GM12873 (cell line): ENCODE measurements at regions not wholly inside any gene's neighbourhood (a gene's known extent, or its start where the extent isn't known, plus 50 kb on each side); places are given as distances from the start of the nearest gene placed in this dataset.

ENCODE experiments used
- TF ChIP-seq, protein P1 (sequence below): IDR thresholded peaks from 2 replicates; pipeline ENCODE4 v1.5.1; 2012; ENCODE audit warnings: low read depth, mild to moderate bottlenecking, moderate library complexity, low read length, control low read depth; ENCODE audit not compliant: insufficient read depth; ENCODE audit errors: missing control alignments

DNA sequence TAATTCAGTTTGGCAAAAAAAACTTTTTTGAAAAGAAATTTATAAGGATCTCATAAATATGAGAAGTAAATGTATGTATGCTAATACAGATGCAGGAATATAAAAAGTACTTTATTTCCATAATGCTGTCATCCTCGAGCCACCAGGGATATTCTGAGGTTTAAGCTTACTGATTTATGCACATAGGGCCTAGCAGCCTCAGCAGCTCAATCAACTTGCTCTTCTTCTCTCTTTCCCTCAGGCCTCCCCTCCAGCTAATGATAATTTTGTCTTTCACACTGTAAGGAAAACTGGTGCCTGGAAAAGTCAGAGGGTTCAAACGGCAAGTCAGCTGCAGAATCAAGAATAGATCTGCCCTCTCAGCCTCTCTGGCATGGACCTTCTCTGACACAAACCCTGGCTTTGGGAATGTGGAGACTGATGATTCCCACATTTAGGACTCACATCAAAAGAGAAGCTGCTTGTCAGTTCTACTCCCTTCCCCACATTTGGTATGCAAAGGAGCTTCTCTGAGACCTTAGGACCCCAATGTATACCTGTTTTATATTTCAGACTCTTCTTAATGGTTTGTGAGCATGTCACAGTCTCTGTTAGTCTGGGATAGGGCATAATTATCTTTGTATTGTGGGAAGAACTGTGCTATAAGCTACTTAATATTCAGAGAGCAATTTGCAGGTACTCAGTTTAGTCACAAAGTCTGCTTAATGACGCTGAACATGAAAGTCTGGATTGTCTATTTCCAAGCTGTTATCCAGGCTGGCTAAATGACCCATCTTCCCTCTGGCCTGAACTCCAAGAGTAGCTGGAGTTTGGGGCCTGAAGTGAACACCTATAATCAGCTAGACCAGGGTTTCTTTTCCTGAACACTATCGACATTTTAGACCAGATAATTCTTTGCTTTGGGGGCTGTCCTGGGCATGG, 52.1 kb upstream of the DIPK1A start:
- TF ChIP-seq, protein P1, sequence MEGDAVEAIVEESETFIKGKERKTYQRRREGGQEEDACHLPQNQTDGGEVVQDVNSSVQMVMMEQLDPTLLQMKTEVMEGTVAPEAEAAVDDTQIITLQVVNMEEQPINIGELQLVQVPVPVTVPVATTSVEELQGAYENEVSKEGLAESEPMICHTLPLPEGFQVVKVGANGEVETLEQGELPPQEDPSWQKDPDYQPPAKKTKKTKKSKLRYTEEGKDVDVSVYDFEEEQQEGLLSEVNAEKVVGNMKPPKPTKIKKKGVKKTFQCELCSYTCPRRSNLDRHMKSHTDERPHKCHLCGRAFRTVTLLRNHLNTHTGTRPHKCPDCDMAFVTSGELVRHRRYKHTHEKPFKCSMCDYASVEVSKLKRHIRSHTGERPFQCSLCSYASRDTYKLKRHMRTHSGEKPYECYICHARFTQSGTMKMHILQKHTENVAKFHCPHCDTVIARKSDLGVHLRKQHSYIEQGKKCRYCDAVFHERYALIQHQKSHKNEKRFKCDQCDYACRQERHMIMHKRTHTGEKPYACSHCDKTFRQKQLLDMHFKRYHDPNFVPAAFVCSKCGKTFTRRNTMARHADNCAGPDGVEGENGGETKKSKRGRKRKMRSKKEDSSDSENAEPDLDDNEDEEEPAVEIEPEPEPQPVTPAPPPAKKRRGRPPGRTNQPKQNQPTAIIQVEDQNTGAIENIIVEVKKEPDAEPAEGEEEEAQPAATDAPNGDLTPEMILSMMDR: no peak

DNA sequence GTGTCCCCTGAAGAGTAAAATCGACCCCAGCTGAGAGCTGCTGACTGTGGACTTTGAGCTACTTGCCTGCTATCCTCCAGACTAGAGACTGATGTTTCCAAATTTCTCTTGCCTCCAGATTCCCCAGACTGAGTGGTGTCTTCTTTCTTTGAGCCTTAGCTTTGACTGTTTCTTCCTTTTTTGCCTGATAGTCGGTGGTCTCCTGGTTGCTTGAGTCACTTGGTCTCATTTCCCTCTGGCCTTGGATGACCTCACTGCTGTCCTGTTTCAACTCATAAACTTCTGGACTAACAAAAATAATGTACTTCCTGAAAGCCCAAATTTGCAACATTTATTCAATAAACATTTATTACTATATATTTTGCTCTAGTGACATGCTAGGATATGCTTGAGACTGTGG, 52.9 kb upstream of the DIPK1A start:
- TF ChIP-seq, protein P1: no peak

DNA sequence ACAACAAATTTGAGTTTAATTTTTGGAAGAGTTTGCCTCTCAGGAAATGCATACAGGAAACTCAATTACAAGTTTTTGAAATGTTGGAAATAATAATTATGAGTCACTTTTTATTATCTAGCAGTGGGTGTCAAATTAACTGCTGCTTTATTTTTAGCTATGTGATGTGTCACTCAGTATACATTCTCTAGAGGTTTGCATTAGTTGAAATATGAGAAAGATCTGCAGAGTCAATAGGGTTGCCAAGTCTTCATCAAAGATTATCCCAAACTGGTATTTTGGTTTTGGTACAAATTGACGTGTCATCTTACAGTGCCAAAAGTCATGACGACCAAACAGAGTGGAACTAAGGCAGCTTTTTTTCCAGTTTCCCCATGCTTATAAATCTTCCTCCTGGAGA, 54.3 kb upstream of the DIPK1A start:
- TF ChIP-seq, protein P1: no peak

DNA sequence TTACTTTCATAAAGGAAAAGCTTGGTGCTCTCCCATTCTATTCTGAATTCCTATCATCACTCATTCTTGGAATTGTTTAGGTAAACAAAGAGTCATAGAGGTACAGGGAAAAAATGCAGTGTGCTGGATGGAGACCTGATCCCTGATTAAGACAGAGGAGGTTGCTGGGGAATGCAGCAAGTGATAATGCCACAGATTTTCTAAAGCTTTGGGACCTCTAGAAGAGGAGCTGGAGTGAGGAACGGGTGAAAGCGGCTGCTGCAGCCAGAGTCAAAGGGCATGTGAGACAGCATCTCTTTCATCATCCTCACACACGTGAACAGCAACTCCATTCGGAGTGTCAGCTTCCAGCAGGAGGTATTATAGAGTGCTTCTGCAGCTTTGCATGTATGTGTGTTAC, 54.9 kb upstream of the DIPK1A start:
- TF ChIP-seq, protein P1: no peak

DNA sequence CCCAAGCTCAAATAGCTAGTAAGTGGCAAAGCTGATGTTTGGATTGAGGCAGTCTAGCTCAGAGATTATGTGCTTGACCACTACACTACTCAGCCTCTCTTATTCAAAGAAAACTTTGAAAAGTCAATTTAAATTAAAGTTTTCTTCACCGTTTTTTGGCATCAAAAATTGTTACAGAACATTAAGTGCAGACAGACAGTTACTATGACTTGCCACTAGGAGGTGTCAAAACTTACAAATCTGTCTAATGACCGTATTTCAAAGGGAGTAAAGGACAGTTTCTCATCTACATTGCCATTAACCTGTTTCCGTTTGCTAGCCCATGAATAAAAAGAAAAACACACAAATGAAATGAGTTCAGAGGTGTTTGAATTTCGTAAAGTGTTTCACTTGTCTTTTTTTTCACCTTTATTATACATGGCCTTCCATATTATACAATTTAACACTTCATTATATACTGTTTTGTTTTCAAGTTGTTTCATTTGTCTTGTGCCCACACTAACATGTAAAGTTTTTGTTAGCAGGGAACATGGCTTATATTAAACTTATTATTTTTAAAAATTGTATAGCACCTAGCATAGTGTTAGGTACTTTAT, 57.4 kb upstream of the MTF2 start:
- TF ChIP-seq, protein P1: peak; percentile 81

DNA sequence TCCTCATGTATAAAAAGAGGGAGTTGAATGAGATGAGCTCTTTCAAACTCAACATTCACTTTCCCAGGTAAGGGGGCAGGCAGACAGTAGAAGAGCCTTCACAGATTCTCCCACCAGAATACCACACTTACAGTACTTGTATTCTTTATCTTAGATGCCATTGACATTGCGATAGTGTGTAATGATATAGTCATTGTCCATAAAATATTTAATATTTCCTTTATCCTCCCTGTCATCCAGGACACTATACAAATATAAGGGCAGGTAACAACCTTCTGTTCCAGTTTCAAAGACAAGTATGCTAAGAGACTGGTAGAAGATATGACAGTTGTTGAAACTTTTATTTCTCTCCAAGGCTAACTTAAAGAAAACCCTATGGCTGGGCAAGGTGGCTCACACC, 56.5 kb upstream of the MTF2 start:
- TF ChIP-seq, protein P1: no peak

DNA sequence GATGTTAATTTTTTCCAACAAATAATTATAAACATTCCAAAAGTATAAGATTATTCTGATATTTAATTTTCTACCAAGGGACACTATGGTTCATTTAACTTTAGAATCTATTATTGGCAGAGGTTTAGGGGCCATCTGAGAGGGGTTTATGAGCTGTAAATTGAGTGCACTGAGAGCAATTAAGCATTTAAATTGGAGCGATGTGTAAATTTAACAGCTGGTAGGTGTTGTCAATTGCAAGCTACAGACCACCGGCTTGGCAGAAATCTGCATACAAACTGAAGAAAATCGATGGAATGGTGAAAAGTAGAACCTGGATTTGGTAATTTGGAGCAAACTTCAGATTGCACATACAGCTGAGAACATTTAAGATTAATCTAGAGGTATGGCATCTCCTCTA, 55.8 kb upstream of the MTF2 start:
- TF ChIP-seq, protein P1: no peak
